ENCODE measurements at regions not wholly inside any gene's neighbourhood (a gene's known extent, or its start where the extent isn't known, plus 50 kb on each side); places are given as distances from the start of the nearest gene placed in this dataset.
A peak's percentile ranks its signal among the peaks of the same experiment; 100 is the strongest.

DNA sequence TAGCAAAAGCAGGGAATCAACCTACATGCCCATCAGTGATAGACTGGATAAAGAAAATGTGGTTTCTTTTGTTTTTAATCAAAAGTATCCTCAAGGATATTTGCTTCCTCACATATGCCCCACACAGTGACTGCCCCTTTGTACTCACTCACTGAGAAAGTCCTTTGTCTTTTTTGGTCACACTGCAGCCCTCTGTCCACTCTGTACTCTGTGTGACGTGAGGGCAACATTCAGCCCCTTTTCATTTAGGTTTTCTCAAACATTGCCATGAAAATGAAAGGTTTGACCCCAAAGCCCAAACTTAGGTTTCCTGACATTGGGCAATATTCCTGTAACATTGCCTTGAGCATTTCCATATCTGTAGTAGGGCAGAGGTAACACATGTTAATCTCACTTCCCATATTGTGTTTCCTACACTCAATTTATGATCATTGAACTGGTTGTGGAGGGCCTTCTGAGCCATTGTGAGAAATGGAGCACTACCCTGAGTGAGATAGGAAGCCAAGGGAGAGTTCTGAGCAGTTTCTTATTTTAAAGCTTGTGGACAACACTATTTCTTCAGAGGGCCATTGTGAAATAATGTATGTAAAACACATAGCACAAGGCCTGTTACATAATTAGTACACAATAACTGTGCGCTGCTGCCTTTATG, 501.9 kb upstream of the C1orf87 start:
- DNase-seq, result no peak

DNA sequence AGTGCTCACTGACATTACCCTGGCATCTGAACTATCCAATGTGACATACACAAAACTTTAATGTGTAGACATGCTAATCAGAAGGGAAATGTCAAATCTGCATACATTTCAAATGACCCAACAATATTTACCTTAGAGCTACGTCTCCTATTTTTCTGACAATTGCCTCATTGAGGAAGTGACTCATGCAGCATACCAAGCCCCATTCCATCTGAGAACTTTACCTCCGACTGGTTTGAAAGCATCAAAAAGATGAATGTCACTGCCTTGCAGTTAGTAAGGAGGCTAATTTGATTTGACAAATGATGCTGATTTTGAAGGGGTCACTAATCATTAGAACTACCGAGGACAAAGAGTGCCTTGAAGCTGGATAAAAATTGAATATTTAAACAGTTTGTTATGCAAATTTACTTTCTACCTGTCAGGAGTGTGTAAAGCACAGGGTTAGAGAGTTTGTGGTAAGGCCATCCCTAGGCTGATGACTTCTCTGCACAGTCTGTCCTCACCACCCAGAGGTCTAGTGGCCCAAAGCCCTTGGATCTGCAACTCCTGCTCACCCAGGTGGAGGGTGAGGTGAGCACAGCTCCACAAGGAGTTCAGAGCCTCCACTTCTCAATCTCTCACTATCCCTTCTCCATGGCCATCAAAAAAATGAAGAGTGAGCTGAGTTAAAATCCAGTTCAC, 500.3 kb upstream of the C1orf87 start:
- no peak for DNase-seq

DNA sequence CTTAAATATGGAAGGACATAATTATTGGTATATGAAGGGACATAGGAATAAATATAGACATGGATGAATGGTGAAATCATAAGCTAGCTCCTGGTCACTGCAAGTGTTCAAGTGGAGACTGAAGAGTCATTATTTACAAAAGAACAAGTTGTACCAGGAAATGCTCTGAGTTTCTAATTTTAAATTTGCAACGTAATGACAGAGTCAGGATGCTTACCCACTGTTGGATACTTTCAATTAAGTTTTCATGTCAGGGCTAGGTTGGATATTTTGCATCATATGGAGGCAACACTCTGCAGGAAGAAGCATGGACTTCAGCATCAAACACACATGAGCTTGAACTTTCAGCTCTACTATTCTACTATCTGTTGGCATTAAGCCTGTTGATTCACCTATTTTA, 499.6 kb upstream of the C1orf87 start:
- no peak for DNase-seq

DNA sequence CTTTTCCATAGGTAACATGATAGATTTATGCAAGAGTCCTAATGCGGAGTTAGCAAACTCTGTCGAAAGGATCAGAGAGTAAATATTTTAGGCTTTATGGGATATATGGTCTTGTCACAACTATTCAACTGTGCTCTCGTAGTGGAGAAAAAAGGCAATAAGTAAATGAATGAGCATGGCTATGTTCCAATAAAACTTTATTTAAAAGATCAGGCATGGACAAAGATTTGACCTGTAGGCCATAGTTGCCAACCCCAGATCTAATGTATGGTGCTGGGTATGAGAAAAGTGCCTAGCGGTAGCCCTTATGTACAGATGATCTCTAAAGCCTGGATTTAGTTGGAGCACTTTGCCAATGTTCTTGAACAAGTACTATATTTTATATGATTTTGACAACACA, 498.8 kb upstream of the C1orf87 start:
- DNase-seq, result no peak

DNA sequence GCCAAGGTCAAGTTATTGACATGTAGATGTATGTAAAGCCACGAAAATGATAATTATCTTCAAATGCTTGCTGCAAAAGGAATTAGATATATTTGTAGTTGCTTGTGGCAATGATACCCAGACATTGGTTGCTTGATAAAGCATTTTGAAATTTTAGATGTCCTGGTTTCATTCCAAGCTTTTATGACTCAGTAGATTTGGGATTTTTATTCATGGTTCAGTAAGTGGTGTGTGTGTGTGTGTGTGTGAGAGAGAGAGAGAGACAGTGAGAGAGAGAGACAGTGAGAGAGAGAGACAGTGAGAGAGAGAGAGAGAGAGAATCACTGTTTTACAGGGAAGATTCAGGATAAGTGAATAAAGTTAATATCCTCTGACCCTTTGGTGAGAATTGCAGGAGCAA, 498.2 kb upstream of the C1orf87 start:
- DNase-seq, result no peak

DNA sequence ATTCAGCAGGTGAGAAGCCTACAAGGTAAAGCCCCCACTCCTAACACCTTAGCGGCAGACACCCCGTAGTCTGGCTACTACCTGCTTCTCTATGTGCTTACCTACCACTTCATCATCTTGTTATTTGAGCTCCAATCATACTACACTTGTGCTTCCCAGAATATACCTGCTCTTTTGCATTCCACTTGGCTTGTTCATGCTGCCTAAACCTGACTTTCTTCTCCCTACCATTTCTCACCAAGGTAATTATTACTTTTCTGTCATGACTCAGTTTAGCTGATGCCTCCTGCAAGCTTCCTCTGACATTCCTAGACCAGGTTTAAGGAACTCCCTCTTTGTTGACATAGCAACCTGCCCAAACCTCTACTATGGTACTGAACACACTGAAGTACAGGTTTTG, 495.6 kb upstream of the C1orf87 start:
- DNase-seq, result no peak

DNA sequence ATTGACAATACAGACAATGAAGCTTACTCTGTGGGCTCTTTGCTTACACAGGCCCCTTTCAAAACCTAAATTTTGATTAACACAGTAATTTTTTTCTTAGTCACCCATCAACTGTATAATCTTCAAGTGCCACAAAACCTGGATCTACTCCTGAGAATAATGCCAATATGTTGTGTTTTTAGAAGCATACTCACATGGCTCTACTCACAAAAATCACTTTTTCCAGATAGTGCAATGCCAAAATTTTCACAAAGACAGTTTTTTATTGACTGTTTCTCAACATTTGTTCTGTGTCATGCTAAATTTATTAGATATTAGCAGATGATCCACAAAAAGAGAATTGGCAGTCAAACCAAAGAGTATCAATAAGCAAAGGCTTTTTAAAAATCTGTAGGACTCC, 493.7 kb upstream of the C1orf87 start:
- DNase-seq, result no peak

DNA sequence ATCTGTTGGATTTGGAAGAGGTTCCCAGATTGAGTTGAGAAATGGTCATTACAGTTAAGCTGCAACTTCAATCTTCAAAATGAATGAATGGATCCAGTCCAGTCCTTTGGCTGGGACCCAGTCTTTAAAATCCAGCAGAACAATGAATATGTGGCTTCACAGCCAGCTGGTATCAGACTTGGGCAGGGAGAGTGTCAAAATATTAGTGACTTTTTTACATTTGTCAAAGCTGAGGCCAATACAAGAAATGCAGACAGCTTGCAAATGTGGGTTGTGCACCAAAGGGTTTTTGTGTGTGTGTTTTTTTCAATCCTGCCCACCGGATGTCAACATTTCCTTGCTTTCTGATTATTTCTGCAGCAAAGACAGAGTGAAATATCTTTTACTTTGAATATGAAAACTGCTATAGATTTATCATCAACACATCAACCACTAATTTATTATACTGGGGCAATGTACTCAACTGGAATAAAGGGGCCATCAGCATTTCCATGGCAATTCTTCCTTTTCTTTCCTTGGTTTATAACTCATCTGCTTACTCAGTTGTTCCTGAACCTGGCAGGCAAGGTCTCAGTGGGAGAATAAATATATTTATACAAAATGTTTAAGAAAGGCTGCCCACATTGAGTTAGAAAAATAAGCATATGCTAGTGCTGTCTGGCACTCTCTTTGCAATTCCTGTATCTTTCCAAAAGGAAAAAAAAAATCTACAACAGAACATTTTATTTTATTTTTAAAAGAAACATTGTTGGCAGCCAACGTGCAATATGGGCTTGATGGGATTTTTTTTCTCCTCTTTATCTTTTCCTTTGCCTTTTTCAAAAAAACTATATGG, 491.6 kb upstream of the C1orf87 start:
- no peak for DNase-seq

DNA sequence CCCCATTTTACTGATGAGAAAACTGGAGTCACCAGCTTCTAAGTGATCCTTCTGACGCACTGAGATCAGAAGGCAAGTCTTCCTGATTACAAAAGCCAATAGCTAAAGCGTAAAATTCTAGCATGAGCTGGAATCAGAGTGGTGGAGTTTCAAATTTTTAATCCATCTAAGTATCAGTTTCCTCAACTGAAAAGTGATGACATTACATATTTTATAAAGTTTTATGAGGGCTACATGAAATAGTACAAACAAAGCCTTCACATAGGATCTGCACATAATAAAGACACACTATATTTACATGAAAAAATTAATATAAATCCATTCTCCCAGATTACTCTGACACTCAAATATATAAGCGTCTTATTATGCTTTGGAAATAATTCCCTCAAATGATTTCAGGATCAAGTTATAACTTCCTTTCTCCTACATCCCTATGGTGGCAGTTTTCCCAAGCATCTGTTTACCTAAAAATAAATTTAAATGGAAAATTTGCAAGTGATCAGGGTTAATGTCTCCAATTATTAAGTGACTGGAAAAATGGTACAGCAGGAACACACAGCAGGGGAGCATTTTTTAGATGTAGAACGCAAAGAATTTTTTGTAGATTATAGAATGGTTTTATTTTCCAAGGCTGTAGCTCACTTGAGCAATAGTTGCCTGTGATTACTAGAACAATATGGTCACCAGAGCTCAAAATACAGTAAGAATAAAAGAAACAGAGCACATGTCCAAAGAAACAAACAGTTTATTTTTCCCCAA, 490.4 kb upstream of the C1orf87 start:
- DNase-seq, result no peak

DNA sequence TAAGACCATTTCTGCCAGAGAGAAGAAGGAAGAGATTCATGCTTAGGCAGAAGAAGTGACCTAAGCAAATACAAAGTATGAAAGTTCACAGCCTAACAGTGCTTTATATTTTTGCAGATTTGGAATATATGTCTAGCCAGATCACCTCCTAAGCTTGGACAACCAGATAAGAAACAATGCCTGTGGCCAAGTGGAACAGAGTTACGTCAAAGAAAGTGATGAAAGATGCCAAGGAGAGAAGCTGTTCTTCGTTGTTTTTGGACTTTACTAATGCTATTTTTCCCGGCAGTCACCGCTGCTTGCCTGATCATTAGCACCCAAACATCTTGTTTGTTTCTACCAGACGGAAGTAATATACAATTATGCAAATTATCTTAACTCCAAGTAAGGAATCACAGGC, 489.2 kb upstream of the C1orf87 start:
- DNase-seq, result no peak

DNA sequence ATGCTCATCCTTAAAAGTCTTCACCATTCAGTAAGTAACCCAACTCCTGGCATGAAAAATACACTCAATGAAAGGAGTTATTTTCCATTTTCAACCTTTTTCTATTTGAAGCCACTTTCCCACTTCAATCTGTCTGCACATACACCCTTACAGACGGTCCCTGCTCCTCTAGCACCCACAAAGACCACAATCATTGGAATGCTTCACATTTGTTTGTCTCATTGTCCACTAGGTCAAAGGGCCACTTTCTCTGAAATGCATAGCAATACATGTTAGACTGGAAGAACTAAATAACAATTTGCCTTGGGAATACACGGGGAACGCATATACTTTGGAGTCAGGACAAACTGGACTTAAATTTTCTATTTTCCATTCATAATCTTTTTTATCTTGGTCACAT, 487.1 kb upstream of the C1orf87 start:
- no peak for DNase-seq

DNA sequence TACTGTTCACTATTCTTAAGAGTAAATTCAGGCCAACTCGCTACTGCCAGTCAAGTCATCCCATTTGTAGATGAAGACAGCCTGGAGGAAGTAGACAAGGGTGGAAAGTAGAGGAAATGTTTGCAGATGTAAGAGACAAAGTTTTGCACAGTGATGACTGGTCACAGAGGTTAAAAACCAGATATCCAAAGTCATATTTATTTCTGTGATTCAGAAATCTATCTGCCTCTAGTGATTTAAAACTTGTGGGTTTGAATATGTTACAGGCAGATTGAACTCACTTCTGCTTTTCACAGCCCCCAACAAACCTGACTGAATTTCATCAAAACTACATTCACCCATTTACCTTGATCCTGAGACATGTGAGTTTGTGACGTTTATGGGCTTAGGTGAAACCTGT, 484.7 kb upstream of the C1orf87 start:
- DNase-seq, result no peak

DNA sequence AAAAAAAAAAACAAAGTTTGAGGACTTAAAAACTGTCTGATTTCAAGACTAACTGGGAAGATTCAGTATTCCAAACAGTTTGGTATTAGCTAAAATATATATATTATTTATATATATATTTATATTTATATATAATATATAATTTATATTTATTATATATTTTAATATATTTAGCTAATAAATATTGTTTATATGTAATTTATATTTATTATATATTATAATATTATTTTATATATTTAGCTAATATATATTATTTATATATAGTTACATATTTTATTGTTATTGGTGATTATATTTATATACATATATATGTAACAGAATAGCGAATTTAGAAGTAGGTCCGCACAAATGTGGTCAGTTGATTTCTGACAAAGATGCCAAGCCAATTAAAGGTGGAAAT, 480.2 kb upstream of the C1orf87 start:
- no peak for DNase-seq

DNA sequence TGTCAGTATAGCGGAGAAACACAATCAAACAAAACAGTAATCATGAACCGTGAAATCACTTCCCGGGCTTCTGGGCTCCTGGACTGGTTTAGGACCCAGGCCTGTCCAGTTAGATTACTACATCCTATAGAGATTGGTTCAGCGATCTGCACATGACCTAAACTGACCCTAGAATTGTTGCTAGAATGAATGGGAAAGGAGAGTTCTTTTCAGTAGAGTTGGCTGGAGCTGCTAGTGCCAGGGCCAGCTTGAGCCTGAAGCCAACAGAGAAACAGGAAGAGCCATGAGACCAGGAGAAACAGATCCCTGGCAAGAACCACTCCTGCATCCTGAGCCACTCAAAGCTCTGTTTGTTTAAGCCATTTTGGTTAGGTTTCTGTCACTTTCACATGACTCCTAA, 474.3 kb upstream of the C1orf87 start:
- DNase-seq, result no peak

DNA sequence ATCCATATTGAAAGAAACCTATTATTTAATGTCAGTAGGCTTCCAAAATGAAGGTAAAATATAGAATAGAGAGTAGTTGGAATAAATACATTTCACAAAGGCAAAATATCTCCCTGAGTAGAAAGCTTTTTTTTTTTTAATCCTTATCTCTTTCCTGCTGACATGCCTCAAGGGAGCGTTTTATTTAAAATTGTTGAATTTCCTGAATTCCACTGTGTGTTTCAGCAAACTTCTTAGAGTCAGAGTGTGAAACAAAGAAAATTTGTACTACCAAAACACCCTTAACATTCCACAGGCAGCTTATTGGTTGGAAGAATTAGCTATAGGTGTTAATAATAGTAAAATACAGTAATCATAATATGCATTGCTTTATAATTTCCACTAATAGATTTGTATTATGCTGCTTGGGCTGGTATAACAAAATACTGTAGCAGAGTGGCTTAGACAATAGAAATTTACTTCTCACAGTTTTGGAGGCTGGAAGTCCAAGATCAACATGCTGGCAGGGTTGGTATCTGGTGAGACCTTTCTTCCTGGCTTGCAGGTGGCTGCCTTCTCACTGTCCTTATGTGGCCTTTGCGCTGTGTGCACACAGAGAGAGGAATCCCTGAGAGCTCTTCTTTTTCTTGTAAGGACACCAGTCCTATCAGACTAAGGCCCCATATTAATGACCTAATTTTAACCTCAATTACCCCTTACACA, 468.4 kb upstream of the C1orf87 start:
- DNase-seq, result no peak

DNA sequence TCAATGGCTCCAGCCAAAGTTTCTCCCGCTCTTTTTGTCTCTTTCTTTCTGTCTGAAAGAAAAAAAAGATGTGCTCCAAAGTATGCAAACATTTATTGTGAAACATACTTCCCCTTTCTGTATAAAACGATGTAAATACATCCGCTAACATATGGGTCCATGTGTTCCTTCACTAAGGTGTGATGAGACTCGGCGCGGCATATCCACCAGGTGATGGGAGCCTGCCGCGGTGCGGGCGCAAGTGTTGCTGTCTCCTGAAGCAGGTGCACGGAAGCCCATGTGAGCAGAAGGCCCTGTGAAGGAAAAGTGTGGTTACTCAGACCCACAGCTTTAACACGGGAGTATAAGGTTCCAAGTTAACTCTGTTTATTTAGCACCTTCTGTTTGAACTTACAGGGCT, 466.6 kb upstream of the C1orf87 start:
- no peak for DNase-seq

DNA sequence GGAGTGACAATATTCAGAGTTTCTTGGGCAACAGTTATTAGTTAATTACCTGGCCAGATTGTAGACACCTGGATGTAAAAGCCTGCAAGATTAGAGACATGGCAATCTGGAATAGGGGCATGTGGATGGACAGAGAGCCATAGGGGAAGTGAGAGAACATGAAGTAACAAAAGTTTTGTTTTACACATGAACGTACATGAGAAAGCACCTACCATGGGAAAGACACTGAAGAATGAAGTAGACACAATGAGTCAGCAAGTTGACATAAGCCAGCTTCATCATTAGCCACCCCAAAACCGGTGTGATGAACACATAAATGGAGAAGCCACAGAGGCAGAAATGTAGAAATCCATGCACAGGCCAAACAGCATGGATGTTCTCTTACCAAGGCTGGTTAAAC, 462.1 kb upstream of the C1orf87 start:
- no peak for DNase-seq

DNA sequence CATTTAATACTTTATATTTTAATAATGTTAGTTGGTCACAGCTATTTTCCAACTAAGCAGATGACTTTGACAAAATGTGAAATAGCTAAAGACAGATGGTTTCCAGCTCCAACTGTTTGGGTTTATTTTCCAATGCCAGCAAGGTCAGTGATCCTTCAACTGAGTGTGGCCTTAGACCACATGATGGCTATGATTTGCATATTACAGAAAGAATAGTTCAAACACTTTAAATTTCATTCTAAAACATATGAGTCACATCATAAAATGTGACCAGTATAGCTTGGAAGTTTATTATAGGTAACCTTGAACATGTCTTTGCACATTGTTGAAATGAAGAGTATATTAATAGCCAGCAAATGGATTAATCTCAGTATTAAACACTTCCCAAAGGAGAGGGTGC, 454.0 kb upstream of the C1orf87 start:
- no peak for DNase-seq

DNA sequence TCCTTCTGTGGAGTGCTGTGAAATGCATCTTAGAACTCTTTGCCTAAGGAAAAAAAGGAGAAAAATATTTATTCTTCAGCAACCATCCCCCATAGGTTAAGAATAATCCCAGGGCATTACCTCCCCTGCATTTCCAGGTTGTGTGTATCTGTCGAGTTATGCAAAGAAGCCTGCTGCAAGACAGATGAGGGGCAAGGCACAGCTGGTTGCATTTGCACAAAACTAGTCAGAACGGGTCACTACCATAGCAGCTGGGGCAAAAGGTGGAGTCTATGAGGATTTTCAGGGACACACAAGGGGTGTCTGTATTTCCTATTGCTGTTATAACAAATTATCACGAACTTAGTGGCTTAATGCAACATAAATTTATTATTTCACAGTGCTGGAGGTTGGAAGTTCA, 443.4 kb upstream of the C1orf87 start:
- no peak for DNase-seq

DNA sequence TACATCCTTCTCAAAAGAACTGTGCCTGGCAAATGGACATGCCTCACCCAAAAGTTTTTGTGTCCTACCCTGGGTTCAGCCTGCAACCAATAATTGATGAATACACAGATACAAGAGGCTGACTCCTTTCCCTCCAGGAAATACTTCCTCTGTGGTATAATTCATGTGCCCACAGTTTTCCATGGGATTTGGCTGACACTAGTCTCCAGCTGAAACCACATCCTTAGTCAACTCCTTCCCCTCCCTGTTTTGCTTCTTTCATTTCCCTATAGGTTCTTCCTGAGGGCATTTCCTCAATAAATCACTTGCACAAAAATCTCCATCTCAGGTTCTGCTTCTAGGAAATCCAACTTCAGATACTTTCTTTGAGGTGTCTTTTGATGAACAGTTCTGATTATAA, 436.6 kb upstream of the C1orf87 start:
- no peak for DNase-seq

DNA sequence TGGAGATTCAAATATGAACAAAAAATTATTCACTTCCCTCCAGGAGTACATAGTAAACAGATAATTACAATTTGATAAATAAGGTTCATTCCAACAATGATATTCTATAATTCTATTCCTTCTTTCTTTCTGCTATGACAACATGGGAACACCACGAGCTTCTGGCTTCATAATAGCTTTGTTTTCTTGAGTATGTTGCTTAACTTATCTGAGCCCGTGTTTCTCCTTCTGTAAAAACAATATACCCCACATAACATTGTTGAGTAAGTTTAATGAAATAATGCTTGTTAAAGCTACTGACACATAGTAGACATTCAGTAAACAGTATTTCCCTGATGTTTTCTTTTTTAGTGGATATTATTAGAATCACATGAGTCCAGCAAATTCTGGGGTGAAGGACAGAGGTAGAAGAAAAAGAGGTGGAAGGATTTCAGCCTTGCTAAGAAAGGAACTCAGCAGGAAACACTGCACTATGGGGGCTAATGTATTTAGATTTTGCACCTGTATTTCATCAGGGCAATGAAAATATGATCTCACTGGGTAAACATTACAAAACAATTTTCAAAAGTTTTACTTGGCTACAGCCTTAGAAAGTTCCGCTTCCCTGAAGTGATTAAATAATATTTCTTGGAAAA, 430.8 kb upstream of the C1orf87 start:
- no peak for DNase-seq

DNA sequence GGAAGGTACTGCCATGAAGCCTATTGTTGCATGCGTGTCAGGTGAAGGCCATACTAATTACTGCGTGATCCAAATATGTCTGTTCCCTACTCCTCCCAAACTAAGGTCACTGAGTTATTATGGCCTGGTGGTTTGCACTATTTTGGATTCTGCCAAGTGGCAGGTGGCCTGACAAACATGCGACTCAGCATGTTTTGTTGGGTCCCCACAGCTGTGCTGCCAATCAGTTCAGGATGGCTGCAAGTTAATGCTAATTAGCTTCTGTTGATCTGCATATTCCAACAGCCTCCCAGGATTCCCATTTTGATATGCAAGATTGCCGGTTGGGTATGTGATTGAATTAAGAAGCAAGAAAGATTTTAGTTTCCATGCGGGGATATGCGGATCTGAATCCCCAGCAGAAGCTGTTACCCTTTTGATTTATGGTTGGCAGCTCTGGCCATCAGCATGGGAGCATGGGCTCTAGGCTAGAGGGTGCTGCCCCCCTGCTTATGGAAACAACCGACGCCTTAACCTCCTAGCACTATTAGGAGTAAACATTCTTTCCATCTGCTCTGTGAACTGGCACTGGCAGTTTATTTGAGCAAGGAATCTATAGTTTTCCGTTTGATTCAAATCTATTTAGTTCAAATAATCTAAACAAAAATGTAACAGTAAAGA, 429.8 kb upstream of the C1orf87 start:
- peak; percentile 26 for DNase-seq
